Spleen (tissue), 11 donors: ENCODE measurements at regions not wholly inside any gene's neighbourhood (a gene's known extent, or its start where the extent isn't known, plus 50 kb on each side); places are given as distances from the start of the nearest gene placed in this dataset.
A peak's percentile ranks its signal among the peaks of the same experiment; 100 is the strongest.

Source experiments
- DNase-seq: peaks from one replicate; pipeline ENCODE4 v3.0.0-alpha.2; 2020
- H3K27ac ChIP-seq, 8 donors: fragments of 200-600 bp; sonication (generic) in 7 of 8; 1 replicate in 4 of 8; 2 replicates in 4 of 8; pipeline versions ENCODE4 v1.5.0 to v1.8.0; 2016 to 2021; ENCODE audit warnings: inconsistent platforms in 4 of 8, mild to moderate bottlenecking in 4 of 8, moderate library complexity in 1 of 8
- H3K27me3 ChIP-seq, 7 donors: fragments of 200-600 bp; sonication (generic) in 6 of 7; replicated peaks in 1 of 7; 1 replicate in 4 of 7; 2 replicates in 3 of 7; pipeline versions ENCODE4 v1.5.0 to v1.8.0; 2016 to 2021; ENCODE audit warnings: inconsistent platforms in 3 of 7, mild to moderate bottlenecking in 1 of 7
- H3K36me3 ChIP-seq, 6 donors: fragments of 200-600 bp; sonication (generic) in 5 of 6; 1 replicate in 4 of 6; 2 replicates in 2 of 6; pipeline versions ENCODE4 v1.5.0 to v1.8.0; 2016 to 2021; ENCODE audit warnings: inconsistent platforms in 2 of 6
- H3K4me1 ChIP-seq, 6 donors: fragments of 200-600 bp; sonication (generic) in 5 of 6; 1 replicate in 3 of 6; 2 replicates in 3 of 6; pipeline versions ENCODE4 v1.5.0 to v1.8.0; 2016 to 2021; ENCODE audit warnings: inconsistent platforms in 3 of 6
- H3K4me3 ChIP-seq, 8 donors: fragments of 200-600 bp; sonication (generic) in 7 of 8; 1 replicate in 4 of 8; 2 replicates in 4 of 8; pipeline versions ENCODE4 v1.5.0 to v1.8.0; 2016 to 2021; ENCODE audit warnings: inconsistent platforms in 4 of 8, mild to moderate bottlenecking in 4 of 8, moderate library complexity in 2 of 8
- H3K9me3 ChIP-seq, 8 donors: fragments of 200-600 bp; sonication (generic) in 7 of 8; 1 replicate in 4 of 8; 2 replicates in 4 of 8; pipeline versions ENCODE4 v1.5.0 to v1.8.0; 2016 to 2021; ENCODE audit warnings: inconsistent platforms in 4 of 8
- CTCF ChIP-seq, 11 experiments: fragments of 200-600 bp in 7 of 11; fragments of 450-650 bp in 4 of 11; sonication (generic) in 4 of 11; IDR thresholded peaks in 8 of 11; conservative IDR thresholded peaks in 3 of 11; 1 replicate in 7 of 11; 2 replicates in 4 of 11; pipeline versions ENCODE4 v1.4.0 to v1.8.0; 2016 to 2021; ENCODE audit warnings: antibody characterized with exemption in 11 of 11, inconsistent platforms in 4 of 11, mild to moderate bottlenecking in 1 of 11
- POLR2A ChIP-seq, 3 donors: fragments of 450-650 bp; IDR thresholded peaks; one replicate each; pipeline ENCODE4 v1.5.1; 2017; ENCODE audit warnings: antibody characterized with exemption in 3 of 3, mild to moderate bottlenecking in 1 of 3
- POLR2AphosphoS5 ChIP-seq, 3 donors: sonication (generic); formaldehyde crosslinking; IDR thresholded peaks; one replicate each; pipeline ENCODE4 v1.5.1; 2017; ENCODE audit warnings: antibody characterized with exemption in 3 of 3
- whole genome bisulfite sequencing, 5 donors: extraction: QIAGEN DNeasy Blood & Tissue Kit in 3 of 5; methylation state at CpG; one replicate each; pipeline versions ENCODE4 v1.1.5 to v1.1.7; 2013 to 2018; 5-methylcytosine and 5-hydroxymethylcytosine counted together
- intact Hi-C: fragments of 100-400 bp; cut with DNase I; formaldehyde crosslinking; loops from one replicate; pipeline ENCODE4 v1.15.0; 2023; ENCODE audit warnings: low total_unique reads
- donor health status: healthy with polysubstance abuse.
- donor health status: DM: no; HTN: no; CAD: no; lungs with moderate emphysema.
- donor health status: DM: no; HTN: no; CAD: no.
- donor health status: Bipolar disorder and iron deficiency.
- donor health status: healthy.
- donor health status: DM: no; HTN: no; CAD: no.
- donor health status: DM: yes; HTN: yes; CAD: no.

GRCh38 chr10:29926693-29927048 is 132.7 kb downstream of the JCAD start:
- WGBS, 5 donors = 75 to 82% (median 81%) methylated on average over 6 of the region's 6 CpGs
- no peak for DNase-seq

GRCh38 chr10:29925771-29926692 is 133.4 kb downstream of the JCAD start:
- Histone ChIP-seq H3K36me3 (no peaks in the 10 kb centered on the region), H3K4me1 (no peaks in the 10 kb centered on the region), H3K4me3 (no peak overlapping the region), H3K9me3 (peaks cover 0 to 25% (median 15%) of the 10 kb centered on the region in 8 donors), H3K27me3 (peaks cover 0 to 7% (median 0%) of the 10 kb centered on the region in 7 donors), H3K27ac (no peak overlapping the region)
- no peak for DNase-seq
- 55 to 65% (median 58%) methylated on average over 12 of the region's 12 CpGs for WGBS, 5 donors
- TF ChIP-seq POLR2AphosphoS5 (IDR thresholded peaks at IDR 0.05) (no peak), POLR2A (IDR thresholded peaks at IDR 0.05) (no peak)
- intact Hi-C loops = no loop called here

More at GRCh38 chr10:29926693-29927048, 132.7 kb downstream of the JCAD start:
- Histone ChIP-seq H3K27me3 (peaks cover 0 to under 1% (median 0%) of the 10 kb centered on the region in 7 donors), H3K27ac (no peak overlapping the region), H3K36me3 (no peaks in the 10 kb centered on the region), H3K9me3 (peaks cover 0 to 26% (median 15%) of the 10 kb centered on the region in 8 donors), H3K4me1 (no peaks in the 10 kb centered on the region), H3K4me3 (no peak overlapping the region)
- intact Hi-C loops = no loop called here
- TF ChIP-seq CTCF (IDR thresholded peaks at IDR 0.05 in 8 of 11, conservative IDR thresholded peaks at IDR 0.05 in 3 of 11) (peak in 2 of 11 experiments; percentile 17 to 21), POLR2AphosphoS5 (IDR thresholded peaks at IDR 0.05) (no peak)

GRCh38 chr10:29924436-29924835 is 134.9 kb downstream of the JCAD start:
- no peaks in the 10 kb centered on the region for H3K36me3 ChIP-seq
- H3K4me3 ChIP-seq = no peak overlapping the region
- intact Hi-C loops = no loop called here
- H3K9me3 ChIP-seq = peaks cover 0 to 25% (median 15%) of the 10 kb centered on the region in 8 donors
- peaks cover 0 to 10% (median 0%) of the 10 kb centered on the region in 7 donors for H3K27me3 ChIP-seq
- H3K4me1 ChIP-seq = no peaks in the 10 kb centered on the region
- WGBS, 5 donors = 68 to 92% (median 82%) methylated on average over 3 of the region's 3 CpGs
- DNase-seq = no peak
- TF ChIP-seq CTCF (IDR thresholded peaks at IDR 0.05 in 8 of 11, conservative IDR thresholded peaks at IDR 0.05 in 3 of 11) = no peak
- no peak for TF ChIP-seq POLR2A (IDR thresholded peaks at IDR 0.05)
- TF ChIP-seq POLR2AphosphoS5 (IDR thresholded peaks at IDR 0.05) = no peak
- H3K27ac ChIP-seq = no peak overlapping the region

GRCh38 chr10:29923416-29923965 is 135.9 kb downstream of the JCAD start:
- TF ChIP-seq CTCF (IDR thresholded peaks at IDR 0.05 in 8 of 11, conservative IDR thresholded peaks at IDR 0.05 in 3 of 11) = no peak
- no peak for TF ChIP-seq POLR2AphosphoS5 (IDR thresholded peaks at IDR 0.05)
- no peak for TF ChIP-seq POLR2A (IDR thresholded peaks at IDR 0.05)
- Histone ChIP-seq H3K27ac (no peak overlapping the region), H3K27me3 (peaks cover 0 to 12% (median 0%) of the 10 kb centered on the region in 7 donors), H3K36me3 (no peaks in the 10 kb centered on the region), H3K4me3 (no peak overlapping the region), H3K4me1 (no peaks in the 10 kb centered on the region), H3K9me3 (peaks cover 0 to 25% (median 15%) of the 10 kb centered on the region in 8 donors)
- intact Hi-C loops = no loop called here
- WGBS, 5 donors = 66 to 78% (median 77%) methylated on average over 7 of the region's 7 CpGs
- no peak for DNase-seq
